Neural progenitor cell (in vitro differentiated cells): ENCODE measurements at regions not wholly inside any gene's neighbourhood (a gene's known extent, or its start where the extent isn't known, plus 50 kb on each side); places are given as distances from the start of the nearest gene placed in this dataset.

ENCODE experiments used
- DNase-seq: peaks from one replicate; pipeline ENCODE4 v3.0.0-alpha.2; 2016; ENCODE audit warnings: low spot score
- H2AFZ ChIP-seq: fragments of 200-600 bp; sonication (generic); replicated peaks from 2 replicates; pipeline ENCODE4 v1.6.1; 2016; ENCODE audit warnings: antibody characterized with exemption
- H3F3A ChIP-seq: fragments of 200-600 bp; sonication (generic); 2 replicates; pipeline ENCODE4 v1.6.1; 2016; ENCODE audit warnings: antibody characterized with exemption, low read depth
- H3K27ac ChIP-seq: fragments of 200-600 bp; sonication (generic); 2 replicates; pipeline ENCODE4 v1.5.1; 2016; ENCODE audit warnings: mild to moderate bottlenecking
- H3K27me3 ChIP-seq: fragments of 200-600 bp; sonication (generic); 2 replicates; pipeline ENCODE4 v1.6.1; 2016; ENCODE audit warnings: mild to moderate bottlenecking, moderate library complexity
- H3K36me3 ChIP-seq: fragments of 200-600 bp; sonication (generic); 2 replicates; pipeline ENCODE4 v1.5.1; 2016
- H3K4me1 ChIP-seq: fragments of 200-600 bp; sonication (generic); 2 replicates; pipeline ENCODE4 v1.6.1; 2016; ENCODE audit warnings: mixed run types
- H3K4me2 ChIP-seq: fragments of 200-600 bp; sonication (generic); 2 replicates; pipeline ENCODE4 v1.6.1; 2016
- H3K4me3 ChIP-seq: fragments of 200-600 bp; sonication (generic); 2 replicates; pipeline ENCODE4 v1.5.1; 2016
- H3K79me2 ChIP-seq: fragments of 200-600 bp; sonication (generic); 2 replicates; pipeline ENCODE4 v1.6.1; 2016; ENCODE audit warnings: low read depth
- H3K9ac ChIP-seq: fragments of 200-600 bp; sonication (generic); 2 replicates; pipeline ENCODE4 v1.6.1; 2016
- H3K9me3 ChIP-seq: fragments of 200-600 bp; sonication (generic); 2 replicates; pipeline ENCODE4 v1.5.1; 2016; ENCODE audit warnings: low read depth
- H4K20me1 ChIP-seq: fragments of 200-600 bp; sonication (generic); 2 replicates; pipeline ENCODE4 v1.6.1; 2016; ENCODE audit warnings: low read depth
- H3K27ac Mint-ChIP-seq: 3 replicates; pipeline ENCODE4 v1.8.0; 2021; ENCODE audit warnings: mixed read lengths
- H3K27me3 Mint-ChIP-seq: 2 replicates; pipeline ENCODE4 v1.8.0; 2022; ENCODE audit warnings: low read depth, mild to moderate bottlenecking, inconsistent platforms, moderate library complexity, mixed read lengths; ENCODE audit not compliant: insufficient read depth
- H3K36me3 Mint-ChIP-seq: 3 replicates; pipeline ENCODE4 v1.8.0; 2021; ENCODE audit warnings: mixed read lengths
- H3K4me1 Mint-ChIP-seq: 3 replicates; pipeline ENCODE4 v1.8.0; 2021; ENCODE audit warnings: mixed read lengths
- H3K4me3 Mint-ChIP-seq: 3 replicates; pipeline ENCODE4 v1.8.0; 2021; ENCODE audit warnings: mild to moderate bottlenecking, moderate library complexity, mixed read lengths
- H3K9me3 Mint-ChIP-seq: 3 replicates; pipeline ENCODE4 v1.8.0; 2020; ENCODE audit warnings: mixed read lengths
- CTCF ChIP-seq: fragments of 200-600 bp; sonication (generic); IDR thresholded peaks from 2 replicates; pipeline ENCODE4 v1.5.1; 2017; ENCODE audit warnings: antibody characterized with exemption, mild to moderate bottlenecking
- EZH2 ChIP-seq: fragments of 200-600 bp; sonication (generic); IDR thresholded peaks from 2 replicates; pipeline ENCODE4 v1.6.1; 2017; ENCODE audit warnings: antibody characterized with exemption, mild to moderate bottlenecking, moderate library complexity
- EZH2phosphoT487 ChIP-seq: fragments of 200-600 bp; sonication (generic); IDR thresholded peaks from 2 replicates; pipeline ENCODE4 v1.6.1; 2017; ENCODE audit warnings: antibody characterized with exemption

- DNase-seq = no peak
- no peak for TF ChIP-seq EZH2
Observed at GRCh38 chr17:72426948-72427760, 306.3 kb downstream of the SOX9 start.

GRCh38 chr17:72427761-72428109 is 306.9 kb downstream of the SOX9 start:
- H3K4me1 ChIP-seq = peaks cover 11% of the 10 kb centered on the region
- TF ChIP-seq EZH2phosphoT487 (no peak), CTCF (no peak), EZH2 (no peak)
- no peaks in the 10 kb centered on the region for H3K9me3 ChIP-seq
- no peak for DNase-seq
- H3K4me3 Mint-ChIP-seq = no peak overlapping the region
- no peaks in the 10 kb centered on the region for H3K36me3 ChIP-seq
- no peaks in the 10 kb centered on the region for H3K27me3 ChIP-seq
- peak overlapping the region; percentile 63 for H3K27ac Mint-ChIP-seq
- no peaks in the 10 kb centered on the region for H3F3A ChIP-seq
- H2AFZ ChIP-seq = no peak overlapping the region
- no peak overlapping the region for H3K4me3 ChIP-seq
- no peak overlapping the region for H3K9ac ChIP-seq
- no peaks in the 10 kb centered on the region for H4K20me1 ChIP-seq
- peaks cover 11% of the 10 kb centered on the region for H3K4me1 Mint-ChIP-seq
- H3K4me2 ChIP-seq = no peak overlapping the region
- H3K27ac ChIP-seq = no peak overlapping the region
- peaks cover 8% of the 10 kb centered on the region for H3K27me3 Mint-ChIP-seq
- H3K79me2 ChIP-seq = no peaks in the 10 kb centered on the region
- H3K36me3 Mint-ChIP-seq = no peaks in the 10 kb centered on the region
- no peaks in the 10 kb centered on the region for H3K9me3 Mint-ChIP-seq

More at GRCh38 chr17:72426948-72427760, 306.3 kb downstream of the SOX9 start:
- Mint-ChIP-seq H3K4me3 (no peak overlapping the region), H3K27ac (no peak overlapping the region), H3K27me3 (peaks cover 10% of the 10 kb centered on the region), H3K4me1 (peaks cover 5% of the 10 kb centered on the region), H3K36me3 (no peaks in the 10 kb centered on the region), H3K9me3 (no peaks in the 10 kb centered on the region)
- Histone ChIP-seq H3K9me3 (no peaks in the 10 kb centered on the region), H3K4me3 (no peak overlapping the region), H4K20me1 (no peaks in the 10 kb centered on the region), H2AFZ (no peak overlapping the region), H3K9ac (no peak overlapping the region), H3K79me2 (no peaks in the 10 kb centered on the region), H3F3A (no peaks in the 10 kb centered on the region), H3K4me2 (no peak overlapping the region), H3K4me1 (peaks cover 5% of the 10 kb centered on the region), H3K36me3 (no peaks in the 10 kb centered on the region), H3K27ac (no peak overlapping the region), H3K27me3 (no peaks in the 10 kb centered on the region)

DNA sequence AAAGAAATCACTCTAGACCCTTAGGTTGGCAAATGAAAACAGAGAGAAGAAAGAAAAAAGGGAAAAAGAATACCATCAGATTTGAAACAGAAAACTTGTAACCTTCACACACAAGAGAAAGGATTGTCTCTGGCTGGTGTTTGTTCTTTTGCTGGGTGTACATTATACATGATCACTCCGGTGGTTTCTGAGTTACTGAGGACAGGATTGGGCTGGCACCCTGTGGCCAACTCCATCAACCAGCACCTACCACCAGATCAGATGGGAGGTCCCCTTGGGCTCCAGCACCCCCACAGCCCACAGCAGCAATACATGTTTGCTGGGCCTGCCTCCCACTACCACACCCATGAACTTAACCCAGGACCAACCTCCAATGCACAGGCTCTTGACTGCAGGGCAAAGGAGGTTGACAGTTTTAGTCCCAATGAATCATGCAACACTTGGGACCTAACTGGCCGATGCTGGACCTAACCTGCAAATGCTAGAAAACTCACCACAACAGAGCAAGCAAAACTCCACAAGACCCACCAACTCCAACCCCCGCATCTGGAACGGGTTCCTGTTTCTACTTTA is 308.3 kb downstream of the SOX9 start:
- H3K9me3 Mint-ChIP-seq = no peaks in the 10 kb centered on the region

More for the DNA sequence above, 308.3 kb downstream of the SOX9 start:
- H3K36me3 ChIP-seq = no peaks in the 10 kb centered on the region
- H3K4me1 Mint-ChIP-seq = peaks cover 14% of the 10 kb centered on the region
- H3F3A ChIP-seq = no peaks in the 10 kb centered on the region
- H3K4me1 ChIP-seq = peaks cover 15% of the 10 kb centered on the region
- peaks cover 6% of the 10 kb centered on the region for H3K27me3 Mint-ChIP-seq
- no peak overlapping the region for H3K4me3 Mint-ChIP-seq
- H3K27ac ChIP-seq = no peak overlapping the region
- no peak for DNase-seq
- no peaks in the 10 kb centered on the region for H3K36me3 Mint-ChIP-seq
- no peaks in the 10 kb centered on the region for H3K79me2 ChIP-seq
- H3K27ac Mint-ChIP-seq = no peak overlapping the region
- H4K20me1 ChIP-seq = no peaks in the 10 kb centered on the region
- H2AFZ ChIP-seq = no peak overlapping the region
- H3K4me2 ChIP-seq = no peak overlapping the region
- H3K9me3 ChIP-seq = no peaks in the 10 kb centered on the region
- H3K27me3 ChIP-seq = no peaks in the 10 kb centered on the region
- H3K9ac ChIP-seq = no peak overlapping the region
- TF ChIP-seq EZH2phosphoT487 (no peak), CTCF (no peak), EZH2 (no peak)
- H3K4me3 ChIP-seq = no peak overlapping the region
